T47D (cell line): ENCODE measurements at regions not wholly inside any gene's neighbourhood (a gene's known extent, or its start where the extent isn't known, plus 50 kb on each side); places are given as distances from the start of the nearest gene placed in this dataset.

ENCODE experiments used
- DNase-seq, 2 experiments: peaks; one replicate each; pipeline versions ENCODE4 v3.0.0 to v3.0.0-alpha.2; 2011 to 2012; ENCODE audit warnings: low read depth in 1 of 2, low spot score in 1 of 2
- JUND ChIP-seq: IDR thresholded peaks from 2 replicates; pipeline ENCODE4 v1.6.1; 2012; ENCODE audit warnings: low read depth
- in situ Hi-C: cut with HindIII; loops from 2 replicates; pipeline ENCODE4 v1.10.0; 2016; ENCODE audit warnings: low sequenced_read_pairs, low pct_unique_long_range_greater_than_20kb

- DNase-seq: no peak
- no peak for TF ChIP-seq JUND
- in situ Hi-C loops: no loop called here
These were observed 692.6 kb downstream of the VRK1 start for GRCh38 chr14:97489750-97490149.

- no peak for TF ChIP-seq JUND
- DNase-seq: no peak
- in situ Hi-C loops: no loop called here
These were observed 693.4 kb downstream of the VRK1 start for GRCh38 chr14:97490521-97491070.

DNA sequence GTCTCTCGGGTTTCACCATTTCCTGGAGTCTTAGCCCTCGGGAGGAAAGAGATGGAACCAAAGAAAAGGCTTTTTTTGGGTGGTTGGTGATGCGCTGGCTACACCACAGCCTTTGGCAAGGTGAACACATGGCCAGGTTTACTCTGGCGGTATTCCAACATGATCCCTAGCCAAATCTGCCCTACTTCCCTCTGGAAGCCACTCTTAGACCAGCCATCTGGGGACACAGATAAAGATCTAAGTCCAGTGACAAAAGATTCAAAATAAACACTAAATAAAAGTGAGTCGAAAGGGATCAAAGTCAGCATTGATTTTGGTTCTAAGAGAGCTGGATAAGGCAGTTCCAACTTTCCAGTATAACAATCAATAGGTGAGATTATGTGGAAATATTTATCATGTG lies 694.5 kb downstream of the VRK1 start:
- DNase-seq: no peak
- TF ChIP-seq JUND: no peak
- in situ Hi-C loops: no loop called here

DNA sequence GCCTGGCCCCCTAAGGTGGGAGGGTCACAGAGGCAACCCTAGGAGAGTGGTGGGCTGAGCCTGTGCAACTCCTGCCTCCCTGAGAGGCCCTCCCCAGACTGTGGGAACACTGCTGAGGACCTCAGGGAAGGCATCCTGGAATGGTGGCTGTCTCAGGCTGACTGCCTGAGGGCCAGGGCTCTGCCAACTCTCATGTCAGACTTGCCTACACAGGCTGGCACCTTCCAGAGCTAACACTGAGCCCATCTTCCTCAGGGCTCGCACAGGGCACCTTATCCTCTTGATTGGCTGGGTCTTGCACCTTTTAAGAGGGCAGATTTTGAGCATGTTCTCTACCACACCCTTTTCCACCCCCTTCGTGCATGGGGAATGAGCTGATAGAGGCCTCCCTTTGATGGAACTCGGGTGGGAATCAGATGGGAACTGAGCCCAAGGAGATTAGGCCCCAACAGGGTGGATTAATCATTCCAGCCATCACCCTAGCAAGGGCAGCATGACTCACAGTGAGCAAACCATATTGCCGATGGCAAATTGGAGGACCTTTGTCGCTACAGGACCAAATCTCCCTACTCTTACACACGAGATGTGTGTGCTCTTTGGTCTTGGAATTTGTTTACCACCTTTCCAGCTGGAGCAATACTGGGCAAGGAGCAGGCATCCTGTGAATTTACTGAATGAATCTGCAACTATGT lies 702.8 kb downstream of the VRK1 start:
- in situ Hi-C loops: no loop called here
- no peak for DNase-seq
- TF ChIP-seq JUND: no peak

GRCh38 chr14:97506626-97507025 lies 709.4 kb downstream of the VRK1 start:
- no peak for TF ChIP-seq JUND
- DNase-seq: no peak
- in situ Hi-C loops: no loop called here

- TF ChIP-seq JUND: no peak
- in situ Hi-C loops: no loop called here
- no peak for DNase-seq
These were observed 716.7 kb downstream of the VRK1 start for GRCh38 chr14:97513891-97514290.

DNA sequence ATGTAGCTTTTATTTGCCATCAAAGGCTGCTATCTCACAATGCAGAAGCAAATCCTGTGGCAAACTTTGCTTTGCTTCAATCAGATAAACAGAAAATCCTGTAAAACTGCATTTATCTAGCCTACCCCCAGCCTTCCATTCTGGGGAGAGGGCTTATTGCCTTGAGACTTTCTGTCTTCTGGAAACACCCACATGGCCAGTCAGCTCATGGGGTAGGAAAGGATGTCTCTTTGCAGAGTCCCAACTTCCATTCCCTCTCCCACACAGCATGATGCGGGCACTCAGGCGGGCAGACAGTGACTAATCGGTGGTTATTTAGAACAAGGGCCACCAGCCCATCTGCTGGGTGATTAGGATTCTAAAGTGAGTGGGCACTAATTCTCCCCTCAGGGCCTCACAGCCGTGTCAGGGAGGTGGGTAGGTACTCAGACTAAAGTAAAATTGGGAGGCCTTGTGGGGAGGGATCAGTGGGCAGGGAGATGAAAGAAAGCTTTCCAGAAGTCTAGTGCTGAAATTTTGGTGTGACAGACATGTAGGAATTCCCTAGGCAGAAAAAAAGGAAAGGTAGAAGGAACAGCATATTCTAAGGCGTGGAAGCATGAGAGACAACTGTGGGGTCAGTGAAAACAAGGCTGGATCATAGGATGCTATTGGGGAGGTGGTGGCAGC lies 720.5 kb downstream of the VRK1 start:
- no peak for TF ChIP-seq JUND
- in situ Hi-C loops: no loop called here
- DNase-seq: no peak

GRCh38 chr14:97523936-97524335 lies 726.8 kb downstream of the VRK1 start:
- DNase-seq: no peak
- TF ChIP-seq JUND: no peak
- in situ Hi-C loops: no loop called here

- in situ Hi-C loops: no loop called here
- DNase-seq: no peak
- no peak for TF ChIP-seq JUND
These were observed 727.6 kb downstream of the VRK1 start for GRCh38 chr14:97524589-97525319.

GRCh38 chr14:97527993-97528392 lies 730.8 kb downstream of the VRK1 start:
- in situ Hi-C loops: no loop called here
- TF ChIP-seq JUND: no peak
- no peak for DNase-seq

- no peak for TF ChIP-seq JUND
- in situ Hi-C loops: no loop called here
- DNase-seq: no peak
These were observed 734.9 kb downstream of the VRK1 start for GRCh38 chr14:97532052-97532451.

- DNase-seq: no peak
- in situ Hi-C loops: no loop called here
- TF ChIP-seq JUND: no peak
These were observed 739.2 kb downstream of the VRK1 start for GRCh38 chr14:97536421-97536820.
